Endodermal cell (in vitro differentiated cells): ENCODE measurements at regions not wholly inside any gene's neighbourhood (a gene's known extent, or its start where the extent isn't known, plus 50 kb on each side); places are given as distances from the start of the nearest gene placed in this dataset.

Source experiments
- DNase-seq: peaks from one replicate; pipeline ENCODE4 v3.0.0-alpha.2; 2017
- H3K27ac ChIP-seq: 2 replicates; pipeline ENCODE4 v1.5.1; 2013; ENCODE audit warnings: mild to moderate bottlenecking, low read depth, low read length, moderate library complexity
- H3K27me3 ChIP-seq: 2 replicates; pipeline ENCODE4 v1.6.1; 2013; ENCODE audit warnings: mild to moderate bottlenecking, low read length, moderate library complexity; ENCODE audit not compliant: insufficient read depth, control insufficient read depth, poor library complexity, severe bottlenecking
- H3K36me3 ChIP-seq: 2 replicates; pipeline ENCODE4 v1.7.0; 2013; ENCODE audit warnings: mild to moderate bottlenecking, low read length, moderate library complexity; ENCODE audit not compliant: control insufficient read depth, insufficient read depth
- H3K4me1 ChIP-seq: one replicate; pipeline ENCODE4 v1.7.0; 2013; ENCODE audit warnings: low read length; ENCODE audit not compliant: control insufficient read depth, insufficient read depth
- H3K4me3 ChIP-seq: 2 replicates; pipeline ENCODE4 v1.5.1; 2013; ENCODE audit warnings: mild to moderate bottlenecking, low read length, moderate library complexity
- H3K9ac ChIP-seq: 2 replicates; pipeline ENCODE4 v1.6.1; 2013; ENCODE audit warnings: mild to moderate bottlenecking, low read length, moderate library complexity; ENCODE audit not compliant: poor library complexity, severe bottlenecking; ENCODE audit errors: extremely low read depth
- H3K9me3 ChIP-seq: 2 replicates; pipeline ENCODE4 v1.6.1; 2013; ENCODE audit warnings: mild to moderate bottlenecking, low read length, moderate library complexity; ENCODE audit not compliant: control insufficient read depth
- H3K27ac Mint-ChIP-seq: 2 replicates; pipeline ENCODE4 v1.8.0; 2020; ENCODE audit warnings: mixed read lengths
- H3K27me3 Mint-ChIP-seq: 2 replicates; pipeline ENCODE4 v1.8.0; 2021; ENCODE audit warnings: mild to moderate bottlenecking, mixed read lengths; ENCODE audit not compliant: insufficient read depth
- H3K36me3 Mint-ChIP-seq: 2 replicates; pipeline ENCODE4 v1.8.0; 2020; ENCODE audit warnings: low read depth, mixed read lengths
- H3K4me1 Mint-ChIP-seq: 2 replicates; pipeline ENCODE4 v1.8.0; 2020; ENCODE audit warnings: mixed read lengths
- H3K4me3 Mint-ChIP-seq: 2 replicates; pipeline ENCODE4 v1.8.0; 2020; ENCODE audit warnings: mild to moderate bottlenecking, moderate library complexity, mixed read lengths
- H3K9me3 Mint-ChIP-seq: 2 replicates; pipeline ENCODE4 v1.8.0; 2020; ENCODE audit warnings: mild to moderate bottlenecking, mixed read lengths
- WGBS, 2 experiments: methylation state at CpG; one replicate each; pipeline versions ENCODE4 v1.1.5 to v1.1.7; 2013; ENCODE audit warnings: missing lambda C conversion rate in 2 of 2, mixed read lengths in 1 of 2; ENCODE audit not compliant: insufficient coverage in 1 of 2, insufficient read length in 1 of 2; 5-methylcytosine and 5-hydroxymethylcytosine counted together
- TF ChIP-seq, protein P1 (sequence below): fragments of 200-600 bp; sonication (generic); conservative IDR thresholded peaks from 2 replicates; pipeline ENCODE4 v1.5.0; 2021; ENCODE audit warnings: antibody characterized with exemption, mild to moderate bottlenecking

DNA sequence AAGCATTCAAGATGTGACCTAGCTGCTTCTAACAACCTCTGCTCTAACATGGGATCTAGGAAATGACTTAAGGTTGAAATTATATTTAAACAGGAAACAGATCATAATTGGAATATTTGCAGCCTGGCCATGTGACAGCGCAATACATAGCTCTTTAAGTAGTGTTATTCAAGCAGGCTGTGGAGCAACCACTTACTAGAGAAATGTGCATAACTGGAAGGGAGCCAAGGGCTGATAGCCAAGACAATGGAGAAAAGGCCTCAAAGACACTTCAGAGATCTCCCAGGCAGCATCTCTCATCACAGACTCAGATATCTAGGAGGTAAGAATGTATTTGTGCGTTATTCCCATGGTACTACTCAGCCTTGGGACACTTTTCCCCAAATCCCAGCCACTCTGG, 823.0 kb upstream of the PRMT6 start:
- peaks cover 6% of the 10 kb centered on the region for H3K4me1 ChIP-seq
- no peak overlapping the region for H3K9ac ChIP-seq
- Mint-ChIP-seq H3K4me3 (no peak overlapping the region), H3K4me1 (no peaks in the 10 kb centered on the region), H3K27ac (no peak overlapping the region), H3K27me3 (no peaks in the 10 kb centered on the region), H3K9me3 (no peaks in the 10 kb centered on the region), H3K36me3 (no peaks in the 10 kb centered on the region)
- H3K4me3 ChIP-seq: no peak overlapping the region
- TF ChIP-seq, protein P1, sequence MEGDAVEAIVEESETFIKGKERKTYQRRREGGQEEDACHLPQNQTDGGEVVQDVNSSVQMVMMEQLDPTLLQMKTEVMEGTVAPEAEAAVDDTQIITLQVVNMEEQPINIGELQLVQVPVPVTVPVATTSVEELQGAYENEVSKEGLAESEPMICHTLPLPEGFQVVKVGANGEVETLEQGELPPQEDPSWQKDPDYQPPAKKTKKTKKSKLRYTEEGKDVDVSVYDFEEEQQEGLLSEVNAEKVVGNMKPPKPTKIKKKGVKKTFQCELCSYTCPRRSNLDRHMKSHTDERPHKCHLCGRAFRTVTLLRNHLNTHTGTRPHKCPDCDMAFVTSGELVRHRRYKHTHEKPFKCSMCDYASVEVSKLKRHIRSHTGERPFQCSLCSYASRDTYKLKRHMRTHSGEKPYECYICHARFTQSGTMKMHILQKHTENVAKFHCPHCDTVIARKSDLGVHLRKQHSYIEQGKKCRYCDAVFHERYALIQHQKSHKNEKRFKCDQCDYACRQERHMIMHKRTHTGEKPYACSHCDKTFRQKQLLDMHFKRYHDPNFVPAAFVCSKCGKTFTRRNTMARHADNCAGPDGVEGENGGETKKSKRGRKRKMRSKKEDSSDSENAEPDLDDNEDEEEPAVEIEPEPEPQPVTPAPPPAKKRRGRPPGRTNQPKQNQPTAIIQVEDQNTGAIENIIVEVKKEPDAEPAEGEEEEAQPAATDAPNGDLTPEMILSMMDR: no peak
- 88 to 100% methylated on average over 1 to 2 of the region's 2 CpGs for WGBS, 2 experiments
- H3K9me3 ChIP-seq: no peaks in the 10 kb centered on the region
- no peak for DNase-seq
- no peak overlapping the region for H3K27ac ChIP-seq
- H3K36me3 ChIP-seq: no peaks in the 10 kb centered on the region
- no peaks in the 10 kb centered on the region for H3K27me3 ChIP-seq

DNA sequence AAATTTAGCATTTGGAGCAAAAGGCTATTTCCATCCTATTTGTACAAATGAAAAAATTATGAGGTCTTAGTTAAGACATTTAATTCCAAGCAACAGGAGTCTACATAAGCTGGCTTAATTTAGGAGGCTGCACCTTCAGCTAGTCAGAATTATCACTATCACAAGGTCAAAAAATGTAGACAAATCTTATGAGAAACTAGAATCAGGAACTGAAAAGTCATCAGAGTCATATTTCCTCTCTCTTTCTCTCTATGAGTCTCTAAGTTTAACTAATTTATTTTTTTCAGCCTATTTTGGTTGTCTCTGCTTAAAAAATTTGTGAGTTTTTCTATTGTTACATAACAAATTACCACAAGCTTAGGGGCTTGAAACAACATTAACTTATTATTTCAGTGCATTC, 807.1 kb upstream of the PRMT6 start:
- Histone ChIP-seq H3K36me3 (no peaks in the 10 kb centered on the region), H3K9ac (no peak overlapping the region), H3K27ac (no peak overlapping the region), H3K9me3 (no peaks in the 10 kb centered on the region), H3K27me3 (no peaks in the 10 kb centered on the region), H3K4me1 (no peaks in the 10 kb centered on the region), H3K4me3 (no peak overlapping the region)
- no peak overlapping the region for H3K27ac Mint-ChIP-seq
- H3K9me3 Mint-ChIP-seq: no peaks in the 10 kb centered on the region
- no peak overlapping the region for H3K4me3 Mint-ChIP-seq
- TF ChIP-seq, protein P1: no peak
- no peaks in the 10 kb centered on the region for H3K36me3 Mint-ChIP-seq
- no peaks in the 10 kb centered on the region for H3K4me1 Mint-ChIP-seq
- DNase-seq: no peak
- H3K27me3 Mint-ChIP-seq: no peaks in the 10 kb centered on the region

DNA sequence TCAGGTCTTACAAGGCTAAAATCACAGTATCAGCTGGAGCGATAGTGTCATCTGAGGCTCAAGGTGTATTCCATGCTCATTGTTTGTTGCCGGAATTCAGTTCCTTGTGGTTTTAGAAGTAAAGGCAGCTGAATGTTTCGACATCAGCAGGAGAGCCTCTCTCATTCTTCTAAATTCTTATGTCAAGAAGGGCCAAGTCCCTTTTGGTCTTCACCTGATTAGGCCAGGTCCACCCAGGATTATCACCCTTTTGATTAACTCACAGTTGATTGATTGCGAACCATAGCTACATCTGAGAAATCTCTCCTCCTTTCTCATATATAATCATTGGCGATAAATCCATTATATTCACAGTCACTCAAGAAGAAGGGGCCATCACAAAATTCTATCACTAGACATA, 806.7 kb upstream of the PRMT6 start:
- no peaks in the 10 kb centered on the region for H3K9me3 Mint-ChIP-seq
- TF ChIP-seq, protein P1: no peak
- H3K27ac ChIP-seq: no peak overlapping the region
- H3K4me3 ChIP-seq: no peak overlapping the region
- H3K27me3 ChIP-seq: no peaks in the 10 kb centered on the region
- H3K4me3 Mint-ChIP-seq: no peak overlapping the region
- no peaks in the 10 kb centered on the region for H3K36me3 ChIP-seq
- H3K4me1 ChIP-seq: no peaks in the 10 kb centered on the region
- DNase-seq: no peak
- no peak overlapping the region for H3K27ac Mint-ChIP-seq
- 83 to 88% methylated on average over 3 to 5 of the region's 5 CpGs for WGBS, 2 experiments
- H3K4me1 Mint-ChIP-seq: no peaks in the 10 kb centered on the region
- no peaks in the 10 kb centered on the region for H3K27me3 Mint-ChIP-seq
- no peak overlapping the region for H3K9ac ChIP-seq
- H3K9me3 ChIP-seq: no peaks in the 10 kb centered on the region
- H3K36me3 Mint-ChIP-seq: no peaks in the 10 kb centered on the region
